Uterus (tissue), 2 donors: ENCODE measurements at regions not wholly inside any gene's neighbourhood (a gene's known extent, or its start where the extent isn't known, plus 50 kb on each side); places are given as distances from the start of the nearest gene placed in this dataset.

Source experiments
- POLR2A ChIP-seq, 2 donors: fragments of 450-650 bp; IDR thresholded peaks; one replicate each; pipeline ENCODE4 v1.6.1; 2016; ENCODE audit warnings: antibody characterized with exemption in 2 of 2, mild to moderate bottlenecking in 1 of 2, moderate library complexity in 1 of 2
- TF ChIP-seq, protein P1 (sequence below), 4 experiments: fragments of 200-600 bp in 2 of 4; fragments of 450-650 bp in 2 of 4; sonication (generic) in 2 of 4; IDR thresholded peaks; one replicate each; pipeline ENCODE4 v1.5.1; 2016 to 2019; ENCODE audit warnings: antibody characterized with exemption in 4 of 4, mild to moderate bottlenecking in 2 of 4, moderate library complexity in 1 of 4

DNA sequence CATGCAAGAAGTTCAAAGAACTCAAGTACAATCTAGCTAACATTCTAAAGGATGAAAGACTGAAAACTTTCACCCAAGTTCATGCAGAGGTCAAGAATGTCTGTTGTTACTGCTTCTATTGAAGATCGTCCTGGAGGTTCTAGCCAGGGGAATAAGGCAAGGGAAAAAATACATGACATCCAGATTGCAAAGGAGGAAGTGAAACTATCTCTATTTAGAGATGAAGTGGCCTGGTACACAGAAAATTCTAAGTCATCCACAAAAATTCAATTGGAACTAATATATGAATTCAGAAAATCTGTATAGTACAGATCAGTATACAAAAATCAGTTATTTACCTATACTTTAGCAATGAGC lies 693.0 kb downstream of the NR2F2 start:
- TF ChIP-seq, protein P1, sequence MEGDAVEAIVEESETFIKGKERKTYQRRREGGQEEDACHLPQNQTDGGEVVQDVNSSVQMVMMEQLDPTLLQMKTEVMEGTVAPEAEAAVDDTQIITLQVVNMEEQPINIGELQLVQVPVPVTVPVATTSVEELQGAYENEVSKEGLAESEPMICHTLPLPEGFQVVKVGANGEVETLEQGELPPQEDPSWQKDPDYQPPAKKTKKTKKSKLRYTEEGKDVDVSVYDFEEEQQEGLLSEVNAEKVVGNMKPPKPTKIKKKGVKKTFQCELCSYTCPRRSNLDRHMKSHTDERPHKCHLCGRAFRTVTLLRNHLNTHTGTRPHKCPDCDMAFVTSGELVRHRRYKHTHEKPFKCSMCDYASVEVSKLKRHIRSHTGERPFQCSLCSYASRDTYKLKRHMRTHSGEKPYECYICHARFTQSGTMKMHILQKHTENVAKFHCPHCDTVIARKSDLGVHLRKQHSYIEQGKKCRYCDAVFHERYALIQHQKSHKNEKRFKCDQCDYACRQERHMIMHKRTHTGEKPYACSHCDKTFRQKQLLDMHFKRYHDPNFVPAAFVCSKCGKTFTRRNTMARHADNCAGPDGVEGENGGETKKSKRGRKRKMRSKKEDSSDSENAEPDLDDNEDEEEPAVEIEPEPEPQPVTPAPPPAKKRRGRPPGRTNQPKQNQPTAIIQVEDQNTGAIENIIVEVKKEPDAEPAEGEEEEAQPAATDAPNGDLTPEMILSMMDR (IDR thresholded peaks at IDR 0.05): no peak
- no peak for TF ChIP-seq POLR2A (IDR thresholded peaks at IDR 0.05)
